ENCODE measurements at regions not wholly inside any gene's neighbourhood (a gene's known extent, or its start where the extent isn't known, plus 50 kb on each side); places are given as distances from the start of the nearest gene placed in this dataset.

DNA sequence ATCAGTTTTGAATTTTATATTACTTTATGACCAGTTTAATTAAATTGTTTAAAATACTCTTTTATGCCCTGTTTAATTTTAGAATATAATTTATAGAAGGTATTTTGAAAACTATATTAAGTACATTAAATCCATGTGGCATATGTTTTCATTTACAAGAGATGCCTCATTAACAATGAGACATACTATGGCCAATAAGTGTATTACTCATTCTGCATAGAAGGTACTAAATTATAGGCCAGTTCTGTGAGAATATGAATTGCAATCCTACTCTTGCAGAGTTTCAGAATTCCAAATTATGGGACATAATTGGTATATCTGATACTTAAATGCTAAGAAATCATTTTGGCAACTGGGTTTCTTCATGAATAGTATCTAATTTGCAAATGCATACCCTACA lies 951.1 kb downstream of the FAT4 start:
- H3K4me1 ChIP-seq: no peaks in the 10 kb centered on the region
- DNase-seq (no peak), ATAC-seq (no peak)
- no peak overlapping the region for H3K27ac ChIP-seq
- H3K4me3 ChIP-seq: no peak overlapping the region
- H3K27me3 ChIP-seq: no peaks in the 10 kb centered on the region
- H3K9me3 ChIP-seq: no peaks in the 10 kb centered on the region
- in situ Hi-C loops (cut with MboI; ENCODE audit: low sequenced_read_pairs in 4 of 4) (loop anchor here in 1 of 4 donors (25.0 kb wide), 1 partner anchor 96 kb away; no protein-coding TSS in a partner anchor), intact Hi-C loops (cut with DNase I; ENCODE audit: low total_unique reads) (no loop called here)
- no peaks in the 10 kb centered on the region for H3K36me3 ChIP-seq
- no peak for TF ChIP-seq POLR2A (IDR thresholded peaks at IDR 0.05)
- TF ChIP-seq, protein P1, sequence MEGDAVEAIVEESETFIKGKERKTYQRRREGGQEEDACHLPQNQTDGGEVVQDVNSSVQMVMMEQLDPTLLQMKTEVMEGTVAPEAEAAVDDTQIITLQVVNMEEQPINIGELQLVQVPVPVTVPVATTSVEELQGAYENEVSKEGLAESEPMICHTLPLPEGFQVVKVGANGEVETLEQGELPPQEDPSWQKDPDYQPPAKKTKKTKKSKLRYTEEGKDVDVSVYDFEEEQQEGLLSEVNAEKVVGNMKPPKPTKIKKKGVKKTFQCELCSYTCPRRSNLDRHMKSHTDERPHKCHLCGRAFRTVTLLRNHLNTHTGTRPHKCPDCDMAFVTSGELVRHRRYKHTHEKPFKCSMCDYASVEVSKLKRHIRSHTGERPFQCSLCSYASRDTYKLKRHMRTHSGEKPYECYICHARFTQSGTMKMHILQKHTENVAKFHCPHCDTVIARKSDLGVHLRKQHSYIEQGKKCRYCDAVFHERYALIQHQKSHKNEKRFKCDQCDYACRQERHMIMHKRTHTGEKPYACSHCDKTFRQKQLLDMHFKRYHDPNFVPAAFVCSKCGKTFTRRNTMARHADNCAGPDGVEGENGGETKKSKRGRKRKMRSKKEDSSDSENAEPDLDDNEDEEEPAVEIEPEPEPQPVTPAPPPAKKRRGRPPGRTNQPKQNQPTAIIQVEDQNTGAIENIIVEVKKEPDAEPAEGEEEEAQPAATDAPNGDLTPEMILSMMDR (IDR thresholded peaks at IDR 0.05 in 4 of 5, conservative IDR thresholded peaks at IDR 0.05 in 1 of 5): no peak

GRCh38 chr4:126267689-126268088 lies 952.9 kb downstream of the FAT4 start:
- no peaks in the 10 kb centered on the region for H3K36me3 ChIP-seq
- TF ChIP-seq, protein P1 (IDR thresholded peaks at IDR 0.05 in 4 of 5, conservative IDR thresholded peaks at IDR 0.05 in 1 of 5): no peak
- TF ChIP-seq POLR2A (IDR thresholded peaks at IDR 0.05): no peak
- intact Hi-C loops (cut with DNase I; ENCODE audit: low total_unique reads) (no loop called here), in situ Hi-C loops (cut with MboI; ENCODE audit: low sequenced_read_pairs in 4 of 4) (loop anchor here in 1 of 4 donors (25.0 kb wide), 1 partner anchor 95 kb away; no protein-coding TSS in a partner anchor)
- no peak for ATAC-seq
- H3K27me3 ChIP-seq: no peaks in the 10 kb centered on the region
- H3K4me1 ChIP-seq: no peaks in the 10 kb centered on the region
- no peaks in the 10 kb centered on the region for H3K9me3 ChIP-seq
- H3K27ac ChIP-seq: no peak overlapping the region
- H3K4me3 ChIP-seq: no peak overlapping the region
- DNase-seq: no peak

- TF ChIP-seq, protein P1 (IDR thresholded peaks at IDR 0.05 in 4 of 5, conservative IDR thresholded peaks at IDR 0.05 in 1 of 5): no peak
- TF ChIP-seq POLR2A (IDR thresholded peaks at IDR 0.05): no peak
- no peaks in the 10 kb centered on the region for H3K27me3 ChIP-seq
- no peaks in the 10 kb centered on the region for H3K4me1 ChIP-seq
- no peaks in the 10 kb centered on the region for H3K36me3 ChIP-seq
- no peak overlapping the region for H3K27ac ChIP-seq
- no peak for ATAC-seq
- H3K4me3 ChIP-seq: no peak overlapping the region
- intact Hi-C loops (cut with DNase I; ENCODE audit: low total_unique reads) (no loop called here), in situ Hi-C loops (cut with MboI; ENCODE audit: low sequenced_read_pairs in 4 of 4) (loop anchor here in 1 of 4 donors (25.0 kb wide), 1 partner anchor 94 kb away; no protein-coding TSS in a partner anchor)
- no peaks in the 10 kb centered on the region for H3K9me3 ChIP-seq
- no peak for DNase-seq
Measured at GRCh38 chr4:126268106-126268505, 953.4 kb downstream of the FAT4 start.

- TF ChIP-seq POLR2A (IDR thresholded peaks at IDR 0.05): no peak
- TF ChIP-seq, protein P1 (IDR thresholded peaks at IDR 0.05 in 4 of 5, conservative IDR thresholded peaks at IDR 0.05 in 1 of 5): no peak
- Histone ChIP-seq H3K9me3 (no peaks in the 10 kb centered on the region), H3K4me1 (no peaks in the 10 kb centered on the region), H3K27me3 (no peaks in the 10 kb centered on the region), H3K4me3 (no peak overlapping the region), H3K27ac (no peak overlapping the region), H3K36me3 (no peaks in the 10 kb centered on the region)
- intact Hi-C loops (cut with DNase I; ENCODE audit: low total_unique reads) (no loop called here), in situ Hi-C loops (cut with MboI; ENCODE audit: low sequenced_read_pairs in 4 of 4) (loop anchor here in 1 of 4 donors (25.0 kb wide), 1 partner anchor 93 kb away; no protein-coding TSS in a partner anchor)
- no peak for DNase-seq
- no peak for ATAC-seq
Measured at GRCh38 chr4:126269106-126269505, 954.4 kb downstream of the FAT4 start.

DNA sequence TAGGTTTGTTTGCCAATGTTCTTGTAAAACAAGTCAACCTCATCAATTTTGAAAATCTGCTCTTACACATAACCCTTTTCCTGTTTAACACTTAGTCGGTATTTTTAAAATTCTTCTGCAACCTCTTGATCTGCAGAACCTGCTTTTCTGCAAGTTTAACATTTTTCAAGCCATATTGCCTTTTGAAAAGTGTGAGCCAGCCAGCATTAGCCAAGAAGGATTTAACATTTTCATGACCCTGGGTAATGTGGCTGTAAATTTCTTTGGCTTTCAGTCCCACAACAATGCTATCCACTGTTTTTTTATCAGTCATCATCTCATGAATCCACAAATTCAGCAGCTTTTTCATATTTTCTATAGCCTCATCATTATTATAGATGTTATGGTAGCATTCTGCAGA lies 956.5 kb downstream of the FAT4 start:
- Histone ChIP-seq H3K4me3 (no peak overlapping the region), H3K27ac (no peak overlapping the region), H3K4me1 (no peaks in the 10 kb centered on the region), H3K36me3 (no peaks in the 10 kb centered on the region), H3K27me3 (no peaks in the 10 kb centered on the region), H3K9me3 (no peaks in the 10 kb centered on the region)
- DNase-seq: no peak
- intact Hi-C loops (cut with DNase I; ENCODE audit: low total_unique reads): no loop called here
- TF ChIP-seq, protein P1 (IDR thresholded peaks at IDR 0.05 in 4 of 5, conservative IDR thresholded peaks at IDR 0.05 in 1 of 5): no peak
- no peak for TF ChIP-seq POLR2A (IDR thresholded peaks at IDR 0.05)
- in situ Hi-C loops (cut with MboI; ENCODE audit: low sequenced_read_pairs in 4 of 4): loop anchor here in 1 of 4 donors (25.0 kb wide), 1 partner anchor 91 kb away; no protein-coding TSS in a partner anchor
- no peak for ATAC-seq
